HT1080 (cell line): ENCODE measurements at regions not wholly inside any gene's neighbourhood (a gene's known extent, or its start where the extent isn't known, plus 50 kb on each side); places are given as distances from the start of the nearest gene placed in this dataset.
"Not testable (repeated sequence)": the region's sequence is repeated elsewhere in the genome, so short reads cannot be mapped to it uniquely, and the experiment has no call there.

Experiments used
- DNase-seq: peaks from one replicate; pipeline ENCODE4 v3.0.0-alpha.2; 2015; ENCODE audit warnings: low read depth

GRCh38 chr13:81102066-81102465 is 761.1 kb upstream of the SPRY2 start:
- DNase-seq, result not testable (repeated sequence)

GRCh38 chr13:81089371-81090157 is 748.6 kb upstream of the SPRY2 start:
- no peak for DNase-seq

GRCh38 chr13:81080911-81081454 is 740.1 kb upstream of the SPRY2 start:
- no peak for DNase-seq

- DNase-seq, result no peak
These were observed 737.1 kb upstream of the SPRY2 start for GRCh38 chr13:81078048-81078447.

GRCh38 chr13:81069822-81070221 is 728.9 kb upstream of the SPRY2 start:
- DNase-seq, result not testable (repeated sequence)

GRCh38 chr13:81058916-81059290 is 718.0 kb upstream of the SPRY2 start:
- DNase-seq, result peak; percentile 74

- peak; percentile 48 for DNase-seq
These were observed 717.4 kb upstream of the SPRY2 start for GRCh38 chr13:81058211-81058915.

GRCh38 chr13:81051873-81052272 is 710.9 kb upstream of the SPRY2 start:
- peak; percentile 13 for DNase-seq

- DNase-seq, result peak; percentile 50
These were observed 707.1 kb upstream of the SPRY2 start for GRCh38 chr13:81048026-81048461.

- DNase-seq, result no peak
These were observed 700.8 kb upstream of the SPRY2 start for GRCh38 chr13:81041761-81042160.

- no peak for DNase-seq
These were observed 691.1 kb upstream of the SPRY2 start for GRCh38 chr13:81031996-81032395.

- DNase-seq, result no peak
These were observed 684.2 kb upstream of the SPRY2 start for GRCh38 chr13:81025091-81025490.

- no peak for DNase-seq
These were observed 680.4 kb upstream of the SPRY2 start for GRCh38 chr13:81021284-81021840.

GRCh38 chr13:81020010-81020409 is 679.1 kb upstream of the SPRY2 start:
- DNase-seq, result no peak

GRCh38 chr13:81018936-81019335 is 678.0 kb upstream of the SPRY2 start:
- DNase-seq, result no peak

GRCh38 chr13:81017513-81018152 is 676.7 kb upstream of the SPRY2 start:
- DNase-seq, result peak; percentile 27

GRCh38 chr13:81012031-81012430 is 671.1 kb upstream of the SPRY2 start:
- DNase-seq, result peak; percentile 18

- DNase-seq, result no peak
These were observed 661.0 kb upstream of the SPRY2 start for GRCh38 chr13:81001828-81002385.

GRCh38 chr13:80998603-80999002 is 657.7 kb upstream of the SPRY2 start:
- DNase-seq, result not testable (repeated sequence)

GRCh38 chr13:80989747-80990146 is 648.8 kb upstream of the SPRY2 start:
- DNase-seq, result peak; percentile 40

GRCh38 chr13:80989241-80989640 is 648.3 kb upstream of the SPRY2 start:
- DNase-seq, result peak; percentile 20
